ENCODE measurements at regions not wholly inside any gene's neighbourhood (a gene's known extent, or its start where the extent isn't known, plus 50 kb on each side); places are given as distances from the start of the nearest gene placed in this dataset.

DNA sequence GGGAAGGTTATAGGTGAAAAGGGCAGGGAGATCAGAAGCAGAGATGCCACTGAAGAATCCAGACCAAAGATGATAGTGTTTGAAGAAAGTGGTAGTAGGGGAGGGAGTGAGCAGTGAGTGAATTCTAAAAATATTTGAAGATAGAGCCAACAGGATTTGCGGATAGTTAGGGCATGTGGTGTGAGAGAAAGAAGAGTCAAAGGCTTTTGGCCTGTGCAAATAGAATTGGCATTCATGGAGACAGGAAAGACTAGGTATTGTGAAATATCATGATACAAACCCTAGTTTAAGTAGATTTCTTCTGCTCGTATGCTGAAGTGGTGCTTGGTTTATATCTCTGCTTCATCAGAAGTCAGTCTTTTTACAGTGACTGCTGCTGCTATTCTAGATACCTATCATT lies 224.2 kb upstream of the CFAP20DC start:
- intact Hi-C loops (cut with DNase I; ENCODE audit: low total_unique reads): no loop called here
- TF ChIP-seq, protein P1, sequence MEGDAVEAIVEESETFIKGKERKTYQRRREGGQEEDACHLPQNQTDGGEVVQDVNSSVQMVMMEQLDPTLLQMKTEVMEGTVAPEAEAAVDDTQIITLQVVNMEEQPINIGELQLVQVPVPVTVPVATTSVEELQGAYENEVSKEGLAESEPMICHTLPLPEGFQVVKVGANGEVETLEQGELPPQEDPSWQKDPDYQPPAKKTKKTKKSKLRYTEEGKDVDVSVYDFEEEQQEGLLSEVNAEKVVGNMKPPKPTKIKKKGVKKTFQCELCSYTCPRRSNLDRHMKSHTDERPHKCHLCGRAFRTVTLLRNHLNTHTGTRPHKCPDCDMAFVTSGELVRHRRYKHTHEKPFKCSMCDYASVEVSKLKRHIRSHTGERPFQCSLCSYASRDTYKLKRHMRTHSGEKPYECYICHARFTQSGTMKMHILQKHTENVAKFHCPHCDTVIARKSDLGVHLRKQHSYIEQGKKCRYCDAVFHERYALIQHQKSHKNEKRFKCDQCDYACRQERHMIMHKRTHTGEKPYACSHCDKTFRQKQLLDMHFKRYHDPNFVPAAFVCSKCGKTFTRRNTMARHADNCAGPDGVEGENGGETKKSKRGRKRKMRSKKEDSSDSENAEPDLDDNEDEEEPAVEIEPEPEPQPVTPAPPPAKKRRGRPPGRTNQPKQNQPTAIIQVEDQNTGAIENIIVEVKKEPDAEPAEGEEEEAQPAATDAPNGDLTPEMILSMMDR (IDR thresholded peaks at IDR 0.05): no peak
- no peak for TF ChIP-seq POLR2A (IDR thresholded peaks at IDR 0.05)
- 39 to 49% methylated on average over 2 of the region's 2 CpGs for WGBS, 2 donors
- H3K4me3 ChIP-seq (ENCODE audit: low read depth, poor library complexity, severe bottlenecking): no peak overlapping the region
- DNase-seq (ENCODE audit: low spot score in 2 of 2): no peak

DNA sequence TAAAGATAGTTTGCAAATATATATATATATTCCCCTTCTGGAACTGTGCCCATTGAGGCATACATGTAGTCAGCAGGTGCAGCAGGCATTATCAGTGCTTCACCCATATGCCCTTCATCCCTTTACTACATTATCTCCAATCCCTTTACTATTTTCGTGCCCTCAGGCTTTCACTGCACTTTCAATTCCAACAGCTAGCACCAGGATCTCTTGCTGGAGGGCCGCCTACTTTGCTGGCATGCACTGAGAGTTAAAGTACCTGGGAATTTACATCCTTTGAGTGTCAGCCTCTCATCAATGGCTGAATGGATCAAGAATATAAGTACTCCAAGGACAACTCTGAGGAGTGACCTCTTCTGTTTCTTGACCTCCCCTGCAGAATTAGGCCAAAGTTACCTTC lies 222.1 kb upstream of the CFAP20DC start:
- DNase-seq (ENCODE audit: low spot score in 2 of 2): no peak
- intact Hi-C loops (cut with DNase I; ENCODE audit: low total_unique reads): no loop called here
- TF ChIP-seq, protein P1 (IDR thresholded peaks at IDR 0.05): no peak
- TF ChIP-seq POLR2A (IDR thresholded peaks at IDR 0.05): no peak
- 77 to 78% methylated on average over 2 of the region's 2 CpGs for WGBS, 2 donors
- H3K4me3 ChIP-seq (ENCODE audit: low read depth, poor library complexity, severe bottlenecking): no peak overlapping the region

DNA sequence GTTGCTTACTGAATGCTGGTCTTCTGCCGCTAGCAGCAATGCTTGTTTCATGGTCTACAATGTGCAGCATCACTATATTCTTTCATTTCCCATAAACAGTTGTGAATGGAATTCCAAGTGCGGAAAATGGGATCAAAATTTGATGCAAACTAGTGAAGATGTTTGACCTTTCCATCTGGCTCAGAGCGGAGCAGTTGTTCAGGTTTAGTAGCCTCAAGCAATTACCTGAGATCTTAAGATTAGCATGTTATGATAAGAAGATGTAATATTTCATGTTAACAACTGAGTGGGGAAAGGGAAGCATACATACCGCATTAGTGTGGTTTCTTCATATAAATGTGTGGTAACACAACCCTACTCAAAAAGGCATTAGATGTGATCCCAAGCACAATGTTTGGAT lies 221.1 kb upstream of the CFAP20DC start:
- intact Hi-C loops (cut with DNase I; ENCODE audit: low total_unique reads): no loop called here
- no peak for DNase-seq (ENCODE audit: low spot score in 2 of 2)
- no peak overlapping the region for H3K4me3 ChIP-seq (ENCODE audit: low read depth, poor library complexity, severe bottlenecking)
- 68 to 74% methylated on average over 4 of the region's 4 CpGs for WGBS, 2 donors
- TF ChIP-seq, protein P1 (IDR thresholded peaks at IDR 0.05): no peak
- no peak for TF ChIP-seq POLR2A (IDR thresholded peaks at IDR 0.05)

DNA sequence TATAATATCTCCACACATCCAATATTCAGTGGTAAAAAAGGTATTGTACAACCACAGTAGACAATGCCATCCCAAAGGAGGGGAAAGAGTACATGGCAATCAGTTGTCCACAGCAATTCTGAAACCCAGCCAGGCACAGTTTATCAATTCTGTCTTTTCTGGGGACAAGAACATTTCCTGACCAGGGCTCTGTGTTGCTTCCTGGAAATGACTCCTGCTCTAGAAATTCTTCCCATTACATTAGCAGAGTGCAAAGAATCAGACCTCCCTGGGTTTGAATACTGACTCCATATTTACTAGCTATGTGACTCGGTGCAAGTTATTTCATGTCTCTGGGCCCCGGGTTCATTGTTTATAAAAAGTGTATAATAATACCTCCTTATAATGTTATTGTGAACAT lies 220.4 kb upstream of the CFAP20DC start:
- TF ChIP-seq, protein P1 (IDR thresholded peaks at IDR 0.05): no peak
- TF ChIP-seq POLR2A (IDR thresholded peaks at IDR 0.05): no peak
- WGBS, 2 donors: 80 to 88% methylated on average over 2 of the region's 2 CpGs
- no peak overlapping the region for H3K4me3 ChIP-seq (ENCODE audit: low read depth, poor library complexity, severe bottlenecking)
- DNase-seq (ENCODE audit: low spot score in 2 of 2): no peak
- intact Hi-C loops (cut with DNase I; ENCODE audit: low total_unique reads): no loop called here

DNA sequence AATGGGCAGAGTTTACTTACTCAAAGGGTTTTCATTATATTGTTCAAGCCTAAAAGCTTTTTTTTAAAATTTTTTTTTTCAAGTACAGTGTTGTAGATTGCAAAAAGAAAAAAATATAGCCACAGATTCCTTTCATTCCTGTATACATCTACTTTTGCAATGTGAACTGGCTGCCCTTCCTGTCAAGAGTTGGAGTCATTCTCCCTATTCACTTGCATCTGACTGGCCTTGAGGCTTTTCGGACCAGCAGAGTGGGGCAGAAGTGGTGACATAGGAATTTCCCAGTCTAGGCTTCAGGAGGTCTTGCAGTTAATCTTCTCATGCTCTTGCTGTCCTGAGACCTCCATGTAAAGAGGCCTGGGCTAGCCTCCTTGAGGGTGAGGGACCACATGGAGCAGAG lies 218.3 kb upstream of the CFAP20DC start:
- no peak overlapping the region for H3K4me3 ChIP-seq (ENCODE audit: low read depth, poor library complexity, severe bottlenecking)
- intact Hi-C loops (cut with DNase I; ENCODE audit: low total_unique reads): no loop called here
- 84 to 90% methylated on average over 1 of the region's 1 CpG for WGBS, 2 donors
- no peak for DNase-seq (ENCODE audit: low spot score in 2 of 2)
- TF ChIP-seq POLR2A (IDR thresholded peaks at IDR 0.05): no peak
- TF ChIP-seq, protein P1 (IDR thresholded peaks at IDR 0.05): no peak

DNA sequence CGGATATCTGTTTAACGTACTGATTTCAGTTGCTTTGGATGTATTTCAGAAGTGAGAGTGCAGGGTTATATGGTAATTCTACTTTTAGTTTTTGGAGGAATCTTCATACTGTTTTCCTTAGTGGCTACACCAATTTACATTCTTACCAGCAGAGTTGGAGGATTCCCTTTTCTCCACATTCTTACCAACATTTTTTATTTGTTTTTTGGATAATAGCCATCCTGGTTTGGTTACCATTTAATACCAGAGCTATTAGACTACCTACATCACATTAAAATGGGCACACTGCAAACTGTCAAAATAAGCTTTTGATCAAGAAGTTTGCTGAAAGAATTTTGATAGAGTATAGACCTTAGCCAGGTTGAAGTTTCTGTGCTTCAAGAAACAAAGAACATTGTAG lies 217.2 kb upstream of the CFAP20DC start:
- intact Hi-C loops (cut with DNase I; ENCODE audit: low total_unique reads): no loop called here
- TF ChIP-seq, protein P1 (IDR thresholded peaks at IDR 0.05): no peak
- TF ChIP-seq POLR2A (IDR thresholded peaks at IDR 0.05): no peak
- no peak for DNase-seq (ENCODE audit: low spot score in 2 of 2)
- 99% methylated on average over 2 of the region's 2 CpGs for WGBS, 2 donors
- no peak overlapping the region for H3K4me3 ChIP-seq (ENCODE audit: low read depth, poor library complexity, severe bottlenecking)

All from lower leg skin (tissue), 4 donors.